Central memory CD8-positive, alpha-beta T cell (primary cell): ENCODE measurements at regions not wholly inside any gene's neighbourhood (a gene's known extent, or its start where the extent isn't known, plus 50 kb on each side); places are given as distances from the start of the nearest gene placed in this dataset.

Experiments used
- ATAC-seq: fragments of 150-1000 bp; cut with Tn5 transposase; replicated peaks from 2 replicates; pipeline ENCODE4 v1.10.0; 2022; ENCODE audit warnings: mild to moderate bottlenecking, moderate FRiP score, moderate number of reproducible peaks; ENCODE audit not compliant: poor library complexity, severe bottlenecking; ENCODE audit errors: extremely low read depth
- DNase-seq, 2 donors: peaks; one replicate each; pipeline ENCODE4 v3.0.0; 2021; ENCODE audit warnings: low spot score in 2 of 2
- H3K27ac Mint-ChIP-seq: one replicate; pipeline ENCODE4 v1.8.0; 2022; ENCODE audit warnings: low read depth, mild to moderate bottlenecking, moderate library complexity, mixed read lengths
- H3K27me3 Mint-ChIP-seq: one replicate; pipeline ENCODE4 v1.8.0; 2022; ENCODE audit warnings: mixed read lengths
- H3K36me3 Mint-ChIP-seq: one replicate; pipeline ENCODE4 v1.8.0; 2022; ENCODE audit warnings: mild to moderate bottlenecking, moderate library complexity, mixed read lengths; ENCODE audit not compliant: insufficient read depth
- H3K4me1 Mint-ChIP-seq: one replicate; pipeline ENCODE4 v1.8.0; 2022; ENCODE audit warnings: mixed read lengths
- H3K4me3 Mint-ChIP-seq: one replicate; pipeline ENCODE4 v1.8.0; 2022; ENCODE audit warnings: mild to moderate bottlenecking, moderate library complexity, mixed read lengths
- H3K9me3 Mint-ChIP-seq: one replicate; pipeline ENCODE4 v1.8.0; 2022; ENCODE audit warnings: mixed read lengths

- H3K4me3 Mint-ChIP-seq, result no peak overlapping the region
- ATAC-seq (no peak), DNase-seq (no peak)
- no peaks in the 10 kb centered on the region for H3K27me3 Mint-ChIP-seq
- no peaks in the 10 kb centered on the region for H3K36me3 Mint-ChIP-seq
- no peaks in the 10 kb centered on the region for H3K9me3 Mint-ChIP-seq
- H3K4me1 Mint-ChIP-seq, result no peaks in the 10 kb centered on the region
- no peak overlapping the region for H3K27ac Mint-ChIP-seq
Measured at GRCh38 chr12:104852896-104853295, 105.2 kb downstream of the SLC41A2 start.

DNA sequence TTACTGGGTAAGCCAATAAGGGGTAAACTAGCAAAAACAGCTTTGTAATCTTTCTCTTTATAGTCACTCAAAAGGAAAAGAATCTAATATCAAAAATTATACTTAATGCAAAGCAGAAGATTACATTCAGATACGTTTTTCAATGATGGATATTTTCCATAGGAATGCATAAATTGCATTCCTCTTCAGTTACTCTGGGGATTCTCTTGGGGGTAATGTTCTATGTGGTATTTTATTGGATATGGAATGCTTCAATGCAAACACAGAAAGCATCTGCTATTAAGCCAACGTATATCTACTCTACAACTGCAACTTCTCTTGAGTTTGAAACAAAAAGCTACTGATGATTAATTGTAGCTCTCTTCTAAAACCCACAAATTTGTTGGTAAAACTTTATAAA is 106.0 kb downstream of the SLC41A2 start:
- no peaks in the 10 kb centered on the region for H3K27me3 Mint-ChIP-seq
- ATAC-seq (no peak), DNase-seq (no peak)
- no peak overlapping the region for H3K27ac Mint-ChIP-seq
- no peaks in the 10 kb centered on the region for H3K4me1 Mint-ChIP-seq
- H3K36me3 Mint-ChIP-seq, result no peaks in the 10 kb centered on the region
- H3K4me3 Mint-ChIP-seq, result no peak overlapping the region
- H3K9me3 Mint-ChIP-seq, result no peaks in the 10 kb centered on the region

DNA sequence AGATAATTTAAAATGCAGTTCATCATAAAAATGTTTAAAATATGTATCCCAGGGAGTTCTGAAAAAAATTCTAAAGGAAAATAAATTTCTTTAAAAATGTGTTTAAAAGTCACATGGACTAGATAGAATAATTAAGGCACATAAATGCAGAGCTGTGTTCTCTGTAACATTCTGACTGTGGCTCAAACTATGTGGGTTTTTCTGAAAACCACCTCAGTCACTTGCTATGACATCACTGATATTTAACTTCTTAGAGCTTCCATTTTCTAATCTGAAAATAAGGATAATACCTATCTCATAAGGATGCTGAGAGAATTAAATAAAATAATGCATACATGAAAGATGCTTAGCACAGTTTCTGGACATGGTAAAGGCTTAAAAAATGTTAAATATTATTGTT is 107.3 kb downstream of the SLC41A2 start:
- ATAC-seq (no peak), DNase-seq (no peak)
- Mint-ChIP-seq H3K27ac (no peak overlapping the region), H3K27me3 (peaks cover 6% of the 10 kb centered on the region), H3K4me3 (no peak overlapping the region), H3K36me3 (no peaks in the 10 kb centered on the region), H3K4me1 (no peaks in the 10 kb centered on the region), H3K9me3 (no peaks in the 10 kb centered on the region)

GRCh38 chr12:104846056-104846767 is 111.9 kb downstream of the SLC41A2 start:
- no peak overlapping the region for H3K27ac Mint-ChIP-seq
- DNase-seq (no peak), ATAC-seq (no peak)
- no peaks in the 10 kb centered on the region for H3K36me3 Mint-ChIP-seq
- H3K4me1 Mint-ChIP-seq, result no peaks in the 10 kb centered on the region
- no peak overlapping the region for H3K4me3 Mint-ChIP-seq
- H3K9me3 Mint-ChIP-seq, result no peaks in the 10 kb centered on the region
- H3K27me3 Mint-ChIP-seq, result peaks cover 11% of the 10 kb centered on the region

DNA sequence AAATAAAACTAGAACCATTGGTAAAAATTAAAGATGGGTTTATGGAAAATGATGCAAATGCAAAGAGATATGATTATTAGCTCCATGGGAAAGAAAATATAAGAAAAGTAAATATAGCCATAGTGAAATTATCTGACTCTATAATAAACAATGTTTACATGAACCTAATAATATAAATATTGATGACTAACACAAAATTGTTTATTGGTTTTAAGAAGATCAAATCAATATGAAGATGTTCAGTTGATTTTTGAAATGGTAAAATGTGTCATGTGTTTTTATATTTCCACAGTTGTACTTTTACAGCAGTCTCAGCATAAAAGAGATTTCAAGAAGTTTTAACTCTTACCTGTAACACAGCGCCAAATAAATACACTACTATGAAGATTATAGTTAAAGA is 114.0 kb downstream of the SLC41A2 start:
- H3K9me3 Mint-ChIP-seq, result no peaks in the 10 kb centered on the region
- ATAC-seq (no peak), DNase-seq (no peak)
- peaks cover 11% of the 10 kb centered on the region for H3K27me3 Mint-ChIP-seq
- no peak overlapping the region for H3K27ac Mint-ChIP-seq
- H3K36me3 Mint-ChIP-seq, result no peaks in the 10 kb centered on the region
- no peaks in the 10 kb centered on the region for H3K4me1 Mint-ChIP-seq
- no peak overlapping the region for H3K4me3 Mint-ChIP-seq

- Mint-ChIP-seq H3K4me3 (no peak overlapping the region), H3K4me1 (no peaks in the 10 kb centered on the region), H3K27me3 (peaks cover under 1% of the 10 kb centered on the region), H3K27ac (no peak overlapping the region), H3K9me3 (no peaks in the 10 kb centered on the region), H3K36me3 (no peaks in the 10 kb centered on the region)
- DNase-seq (no peak), ATAC-seq (no peak)
Measured at GRCh38 chr12:104840262-104840661, 117.8 kb downstream of the SLC41A2 start.

- no peak overlapping the region for H3K4me3 Mint-ChIP-seq
- ATAC-seq (no peak), DNase-seq (no peak)
- no peaks in the 10 kb centered on the region for H3K4me1 Mint-ChIP-seq
- H3K27ac Mint-ChIP-seq, result no peak overlapping the region
- no peaks in the 10 kb centered on the region for H3K9me3 Mint-ChIP-seq
- H3K36me3 Mint-ChIP-seq, result no peaks in the 10 kb centered on the region
- H3K27me3 Mint-ChIP-seq, result no peaks in the 10 kb centered on the region
Measured at GRCh38 chr12:104835317-104835716, 122.8 kb downstream of the SLC41A2 start.

DNA sequence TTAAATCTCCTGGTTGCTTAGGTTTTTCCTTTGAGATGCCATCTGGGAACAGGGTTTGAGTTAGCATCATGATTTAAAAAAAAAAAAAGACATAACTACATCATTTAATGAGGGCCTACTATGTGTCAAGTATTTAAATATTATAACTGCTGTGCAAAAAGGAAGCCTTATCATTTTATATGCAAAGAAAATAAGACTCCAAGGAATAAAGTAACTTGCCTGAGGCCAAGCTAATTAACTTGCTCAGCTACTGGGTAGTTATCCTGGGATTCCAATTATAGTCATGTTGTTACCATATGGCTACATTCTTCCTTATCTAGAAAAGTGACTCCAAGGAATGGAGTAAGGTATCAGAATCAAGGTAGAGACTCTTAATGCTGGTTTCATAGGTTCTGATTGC is 123.5 kb downstream of the SLC41A2 start:
- Mint-ChIP-seq H3K9me3 (no peaks in the 10 kb centered on the region), H3K4me3 (no peak overlapping the region), H3K27ac (no peak overlapping the region), H3K4me1 (no peaks in the 10 kb centered on the region), H3K27me3 (no peaks in the 10 kb centered on the region), H3K36me3 (no peaks in the 10 kb centered on the region)
- no peak for ATAC-seq
- no peak for DNase-seq

GRCh38 chr12:104833756-104834155 is 124.3 kb downstream of the SLC41A2 start:
- no peaks in the 10 kb centered on the region for H3K36me3 Mint-ChIP-seq

DNA sequence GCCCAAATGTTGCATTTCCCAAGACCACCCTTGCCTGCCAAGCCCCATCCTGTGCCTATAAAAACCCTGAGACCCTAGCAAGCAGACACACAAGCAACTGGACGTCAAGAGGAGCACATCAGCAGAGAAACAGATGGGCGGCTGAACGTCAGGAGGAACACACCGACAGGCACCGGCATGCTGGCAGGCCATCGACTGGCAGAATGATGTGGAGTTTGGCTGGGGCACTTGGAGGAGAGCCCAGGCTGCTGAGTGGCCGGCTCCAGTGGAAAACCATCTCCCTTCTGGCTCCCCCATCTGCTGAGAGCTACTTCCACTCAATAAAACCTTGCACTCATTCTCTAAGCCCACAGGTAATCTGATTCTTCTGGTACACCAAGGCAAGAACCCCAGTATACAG is 130.1 kb downstream of the SLC41A2 start:
- no peak overlapping the region for H3K27ac Mint-ChIP-seq
- no peak for ATAC-seq
- peaks cover 1% of the 10 kb centered on the region for H3K36me3 Mint-ChIP-seq
- H3K9me3 Mint-ChIP-seq, result no peaks in the 10 kb centered on the region
- DNase-seq, result no peak
- no peak overlapping the region for H3K4me3 Mint-ChIP-seq
- no peaks in the 10 kb centered on the region for H3K4me1 Mint-ChIP-seq
- H3K27me3 Mint-ChIP-seq, result no peaks in the 10 kb centered on the region

More at GRCh38 chr12:104833756-104834155, 124.3 kb downstream of the SLC41A2 start:
- ATAC-seq, result no peak
- Mint-ChIP-seq H3K27me3 (no peaks in the 10 kb centered on the region), H3K4me1 (no peaks in the 10 kb centered on the region), H3K4me3 (no peak overlapping the region), H3K9me3 (no peaks in the 10 kb centered on the region), H3K27ac (no peak overlapping the region)
- no peak for DNase-seq

DNA sequence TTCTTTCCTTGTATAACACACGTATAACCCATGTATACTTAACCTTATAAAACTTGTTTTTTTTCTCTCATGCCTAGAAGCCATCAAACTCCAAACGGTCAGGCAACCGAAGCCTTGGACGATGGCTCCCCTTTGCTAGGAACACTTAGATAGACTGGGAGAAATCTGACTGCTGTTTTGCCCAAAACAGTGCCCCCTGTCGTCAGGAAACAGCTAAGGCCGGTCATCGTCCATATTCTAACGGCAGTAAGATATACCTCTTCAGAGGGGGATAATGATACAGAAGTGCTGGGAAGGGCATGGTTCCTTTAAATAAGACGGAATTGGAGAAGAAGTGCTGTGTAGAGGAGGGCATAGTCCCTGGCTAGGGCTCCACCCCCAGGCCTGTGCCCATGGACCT is 130.5 kb downstream of the SLC41A2 start:
- no peak for ATAC-seq
- Mint-ChIP-seq H3K36me3 (peaks cover 1% of the 10 kb centered on the region), H3K27ac (no peak overlapping the region), H3K27me3 (no peaks in the 10 kb centered on the region), H3K4me3 (no peak overlapping the region), H3K9me3 (no peaks in the 10 kb centered on the region), H3K4me1 (peaks cover 2% of the 10 kb centered on the region)
- no peak for DNase-seq

GRCh38 chr12:104825408-104825807 is 132.7 kb downstream of the SLC41A2 start:
- Mint-ChIP-seq H3K27me3 (no peaks in the 10 kb centered on the region), H3K4me3 (no peak overlapping the region), H3K9me3 (no peaks in the 10 kb centered on the region), H3K27ac (no peak overlapping the region), H3K4me1 (peaks cover 4% of the 10 kb centered on the region), H3K36me3 (peaks cover 1% of the 10 kb centered on the region)
- DNase-seq, result no peak
- ATAC-seq, result no peak

DNA sequence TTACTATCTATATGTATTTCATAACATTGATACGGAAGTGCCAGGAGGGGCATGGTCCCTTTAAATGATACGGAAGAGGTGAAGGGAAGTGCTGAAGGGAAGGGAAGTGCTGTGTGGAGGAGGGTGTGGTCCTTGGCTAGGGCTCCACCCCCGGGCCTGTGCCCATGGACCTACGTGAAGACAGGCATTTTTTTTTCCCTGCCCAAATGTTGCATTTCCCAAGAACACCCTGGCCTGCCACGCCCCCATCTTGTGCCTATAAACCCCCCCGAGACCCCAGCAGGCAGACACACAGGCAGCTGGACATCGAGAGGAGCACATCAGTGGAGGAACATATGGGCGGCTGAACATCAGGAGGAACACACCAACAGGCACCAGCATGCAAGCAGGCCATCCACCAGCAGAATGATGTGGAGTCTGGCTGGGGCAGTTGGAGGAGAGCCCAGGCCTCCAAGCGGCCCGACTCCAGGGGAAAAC is 134.1 kb downstream of the SLC41A2 start:
- Mint-ChIP-seq H3K27me3 (no peaks in the 10 kb centered on the region), H3K9me3 (no peaks in the 10 kb centered on the region), H3K4me1 (peaks cover 4% of the 10 kb centered on the region), H3K36me3 (peaks cover 1% of the 10 kb centered on the region), H3K27ac (no peak overlapping the region), H3K4me3 (no peak overlapping the region)
- no peak for ATAC-seq
- no peak for DNase-seq
